Uterus (tissue), 2 donors: ENCODE measurements at regions not wholly inside any gene's neighbourhood (a gene's known extent, or its start where the extent isn't known, plus 50 kb on each side); places are given as distances from the start of the nearest gene placed in this dataset.

Experiments used
- POLR2A ChIP-seq, 2 donors: fragments of 450-650 bp; IDR thresholded peaks; one replicate each; pipeline ENCODE4 v1.6.1; 2016; ENCODE audit warnings: antibody characterized with exemption in 2 of 2, mild to moderate bottlenecking in 1 of 2, moderate library complexity in 1 of 2
- TF ChIP-seq, protein P1 (sequence below), 4 experiments: fragments of 200-600 bp in 2 of 4; fragments of 450-650 bp in 2 of 4; sonication (generic) in 2 of 4; IDR thresholded peaks; one replicate each; pipeline ENCODE4 v1.5.1; 2016 to 2019; ENCODE audit warnings: antibody characterized with exemption in 4 of 4, mild to moderate bottlenecking in 2 of 4, moderate library complexity in 1 of 4

DNA sequence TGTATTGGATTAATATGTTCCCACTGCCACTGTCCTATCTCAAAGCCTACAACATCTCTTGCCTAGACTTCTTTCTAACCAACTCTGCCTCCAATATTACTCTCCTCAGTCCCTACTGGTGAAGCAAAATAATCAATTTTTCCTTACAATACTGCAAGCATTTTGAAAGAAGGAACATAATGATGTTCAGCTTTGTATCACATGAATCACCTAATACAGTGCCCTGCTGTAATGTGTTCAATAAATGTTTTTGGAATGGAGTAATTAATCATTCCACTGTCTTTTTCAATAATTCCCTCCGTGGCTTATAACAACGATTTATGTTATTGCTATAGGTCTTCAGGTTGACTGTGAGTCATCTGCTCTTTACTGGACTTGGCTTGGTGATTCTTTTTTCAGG is 356.4 kb downstream of the TDRD15 start:
- TF ChIP-seq, protein P1, sequence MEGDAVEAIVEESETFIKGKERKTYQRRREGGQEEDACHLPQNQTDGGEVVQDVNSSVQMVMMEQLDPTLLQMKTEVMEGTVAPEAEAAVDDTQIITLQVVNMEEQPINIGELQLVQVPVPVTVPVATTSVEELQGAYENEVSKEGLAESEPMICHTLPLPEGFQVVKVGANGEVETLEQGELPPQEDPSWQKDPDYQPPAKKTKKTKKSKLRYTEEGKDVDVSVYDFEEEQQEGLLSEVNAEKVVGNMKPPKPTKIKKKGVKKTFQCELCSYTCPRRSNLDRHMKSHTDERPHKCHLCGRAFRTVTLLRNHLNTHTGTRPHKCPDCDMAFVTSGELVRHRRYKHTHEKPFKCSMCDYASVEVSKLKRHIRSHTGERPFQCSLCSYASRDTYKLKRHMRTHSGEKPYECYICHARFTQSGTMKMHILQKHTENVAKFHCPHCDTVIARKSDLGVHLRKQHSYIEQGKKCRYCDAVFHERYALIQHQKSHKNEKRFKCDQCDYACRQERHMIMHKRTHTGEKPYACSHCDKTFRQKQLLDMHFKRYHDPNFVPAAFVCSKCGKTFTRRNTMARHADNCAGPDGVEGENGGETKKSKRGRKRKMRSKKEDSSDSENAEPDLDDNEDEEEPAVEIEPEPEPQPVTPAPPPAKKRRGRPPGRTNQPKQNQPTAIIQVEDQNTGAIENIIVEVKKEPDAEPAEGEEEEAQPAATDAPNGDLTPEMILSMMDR (IDR thresholded peaks at IDR 0.05), result no peak
- no peak for TF ChIP-seq POLR2A (IDR thresholded peaks at IDR 0.05)
